ENCODE measurements at regions not wholly inside any gene's neighbourhood (a gene's known extent, or its start where the extent isn't known, plus 50 kb on each side); places are given as distances from the start of the nearest gene placed in this dataset.

GRCh38 chr10:78746155-78746763 is 322.5 kb upstream of the ZMIZ1 start:
- no peak for TF ChIP-seq FOXM1 (IDR thresholded peaks at IDR 0.05; ENCODE audit: borderline replicate concordance, low read depth)
- TF ChIP-seq REST (IDR thresholded peaks at IDR 0.05; ENCODE audit: low read depth): no peak
- no peak for TF ChIP-seq CEBPB (IDR thresholded peaks at IDR 0.05)
- TF ChIP-seq NFIC (IDR thresholded peaks at IDR 0.05): no peak
- no peak for TF ChIP-seq ZBTB7A (IDR thresholded peaks at IDR 0.05; ENCODE audit: low read depth)
- TF ChIP-seq TAF1 (IDR thresholded peaks at IDR 0.05; ENCODE audit: low read depth): no peak
- no peak for TF ChIP-seq MAX (IDR thresholded peaks at IDR 0.05)
- no peak for TF ChIP-seq TCF12 (IDR thresholded peaks at IDR 0.05; ENCODE audit: low read depth)
- no peak for TF ChIP-seq YY1 (IDR thresholded peaks at IDR 0.05; ENCODE audit: low read depth)
- no peak for TF ChIP-seq EGR1 (IDR thresholded peaks at IDR 0.05)
- no peak for TF ChIP-seq TEAD4 (IDR thresholded peaks at IDR 0.05)
- TF ChIP-seq USF1 (IDR thresholded peaks at IDR 0.05): no peak
- no peak for TF ChIP-seq RAD21 (IDR thresholded peaks at IDR 0.05; ENCODE audit: low read depth)
- TF ChIP-seq CREB1 (IDR thresholded peaks at IDR 0.05; ENCODE audit: low read depth): no peak
- TF ChIP-seq EP300 (IDR thresholded peaks at IDR 0.05; ENCODE audit: borderline replicate concordance): no peak

GRCh38 chr10:78747401-78748234 is 321.1 kb upstream of the ZMIZ1 start:
- TF ChIP-seq CREB1 (IDR thresholded peaks at IDR 0.05; ENCODE audit: low read depth) (no peak), YY1 (IDR thresholded peaks at IDR 0.05; ENCODE audit: low read depth) (no peak), FOXM1 (IDR thresholded peaks at IDR 0.05; ENCODE audit: borderline replicate concordance, low read depth) (no peak), RAD21 (IDR thresholded peaks at IDR 0.05; ENCODE audit: low read depth) (no peak), EP300 (IDR thresholded peaks at IDR 0.05; ENCODE audit: borderline replicate concordance) (no peak), REST (IDR thresholded peaks at IDR 0.05; ENCODE audit: low read depth) (no peak), EGR1 (IDR thresholded peaks at IDR 0.05) (no peak), TAF1 (IDR thresholded peaks at IDR 0.05; ENCODE audit: low read depth) (no peak), MAX (IDR thresholded peaks at IDR 0.05) (no peak), TCF12 (IDR thresholded peaks at IDR 0.05; ENCODE audit: low read depth) (no peak), CEBPB (IDR thresholded peaks at IDR 0.05) (no peak), NFIC (IDR thresholded peaks at IDR 0.05) (no peak)

- TF ChIP-seq NFIC (IDR thresholded peaks at IDR 0.05) (no peak), TCF12 (IDR thresholded peaks at IDR 0.05; ENCODE audit: low read depth) (no peak), CEBPB (IDR thresholded peaks at IDR 0.05) (no peak), USF1 (IDR thresholded peaks at IDR 0.05) (no peak), EP300 (IDR thresholded peaks at IDR 0.05; ENCODE audit: borderline replicate concordance) (no peak)
Observed at GRCh38 chr10:78748235-78748533, 320.6 kb upstream of the ZMIZ1 start.

GRCh38 chr10:78749200-78749599 is 319.6 kb upstream of the ZMIZ1 start:
- no peak for TF ChIP-seq CREB1 (IDR thresholded peaks at IDR 0.05; ENCODE audit: low read depth)
- no peak for TF ChIP-seq MAX (IDR thresholded peaks at IDR 0.05)
- no peak for TF ChIP-seq YY1 (IDR thresholded peaks at IDR 0.05; ENCODE audit: low read depth)
- no peak for TF ChIP-seq NFIC (IDR thresholded peaks at IDR 0.05)
- no peak for TF ChIP-seq EGR1 (IDR thresholded peaks at IDR 0.05)
- TF ChIP-seq TAF1 (IDR thresholded peaks at IDR 0.05; ENCODE audit: low read depth): no peak
- no peak for TF ChIP-seq TEAD4 (IDR thresholded peaks at IDR 0.05)
- no peak for TF ChIP-seq CEBPB (IDR thresholded peaks at IDR 0.05)
- TF ChIP-seq RAD21 (IDR thresholded peaks at IDR 0.05; ENCODE audit: low read depth): no peak
- no peak for TF ChIP-seq FOXM1 (IDR thresholded peaks at IDR 0.05; ENCODE audit: borderline replicate concordance, low read depth)
- no peak for TF ChIP-seq USF1 (IDR thresholded peaks at IDR 0.05)

GRCh38 chr10:78749898-78750297 is 318.9 kb upstream of the ZMIZ1 start:
- TF ChIP-seq CEBPB (IDR thresholded peaks at IDR 0.05) (no peak), EGR1 (IDR thresholded peaks at IDR 0.05) (no peak), TEAD4 (IDR thresholded peaks at IDR 0.05) (no peak), FOXM1 (IDR thresholded peaks at IDR 0.05; ENCODE audit: borderline replicate concordance, low read depth) (no peak), ZBTB7A (IDR thresholded peaks at IDR 0.05; ENCODE audit: low read depth) (no peak)

Data from Ishikawa (cell line).